Thoracic aorta (tissue), 2 donors: ENCODE measurements at regions not wholly inside any gene's neighbourhood (a gene's known extent, or its start where the extent isn't known, plus 50 kb on each side); places are given as distances from the start of the nearest gene placed in this dataset.

Experiments
- ATAC-seq: fragments of 150-250 bp; one replicate; pipeline ENCODE4 v1.8.0; 2017; ENCODE audit warnings: low read depth; ENCODE audit not compliant: insufficient number of reproducible peaks, low FRiP score
- DNase-seq: peaks from one replicate; pipeline ENCODE4 v3.0.0-alpha.2; 2020; ENCODE audit warnings: low spot score
- H3K27ac ChIP-seq, 2 donors: fragments of 200-600 bp; sonication (generic); 1 replicate in 1 of 2; 2 replicates in 1 of 2; pipeline ENCODE4 v1.5.1; 2016; ENCODE audit warnings: mild to moderate bottlenecking in 2 of 2, moderate library complexity in 2 of 2
- H3K27me3 ChIP-seq: fragments of 200-600 bp; sonication (generic); replicated peaks from 2 replicates; pipeline ENCODE4 v1.6.0; 2016; ENCODE audit warnings: mild to moderate bottlenecking; ENCODE audit not compliant: insufficient read depth
- H3K36me3 ChIP-seq: fragments of 200-600 bp; sonication (generic); one replicate; pipeline ENCODE4 v1.5.1; 2016
- H3K4me1 ChIP-seq, 2 donors: fragments of 200-600 bp; sonication (generic); 1 replicate in 1 of 2; 2 replicates in 1 of 2; pipeline versions ENCODE4 v1.5.1 to v1.6.0; 2016; ENCODE audit warnings: low read depth in 2 of 2, mild to moderate bottlenecking in 1 of 2; ENCODE audit not compliant: control insufficient read depth in 1 of 2
- H3K4me3 ChIP-seq: fragments of 200-600 bp; sonication (generic); 2 replicates; pipeline ENCODE4 v1.5.1; 2016; ENCODE audit warnings: mild to moderate bottlenecking
- H3K9me3 ChIP-seq: fragments of 200-600 bp; sonication (generic); 2 replicates; pipeline ENCODE4 v1.5.1; 2016
- TF ChIP-seq, protein P1 (sequence below): fragments of 200-600 bp; sonication (generic); IDR thresholded peaks from one replicate; pipeline ENCODE4 v1.5.1; 2019; ENCODE audit warnings: antibody characterized with exemption

DNA sequence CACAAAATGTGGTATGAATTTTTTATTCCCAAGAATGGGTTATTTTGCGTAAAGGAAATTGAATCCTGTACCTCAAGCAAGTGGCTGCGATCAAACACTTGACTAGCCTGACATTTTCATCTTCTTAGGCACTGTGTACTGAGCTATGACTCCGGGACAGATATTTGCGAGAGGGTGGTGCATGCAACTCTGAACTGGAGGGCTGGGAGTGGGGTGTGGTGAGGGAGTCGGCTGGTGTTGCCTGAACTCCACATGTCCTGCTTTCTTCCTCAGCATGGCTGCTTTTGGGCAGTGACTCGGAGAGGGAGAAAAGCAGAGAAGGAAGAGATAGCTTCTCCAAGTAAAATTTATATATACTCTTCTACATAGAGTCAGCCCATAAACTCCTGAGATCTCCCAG lies 68.5 kb upstream of the GATB start:
- H3K36me3 ChIP-seq, result no peaks in the 10 kb centered on the region

DNA sequence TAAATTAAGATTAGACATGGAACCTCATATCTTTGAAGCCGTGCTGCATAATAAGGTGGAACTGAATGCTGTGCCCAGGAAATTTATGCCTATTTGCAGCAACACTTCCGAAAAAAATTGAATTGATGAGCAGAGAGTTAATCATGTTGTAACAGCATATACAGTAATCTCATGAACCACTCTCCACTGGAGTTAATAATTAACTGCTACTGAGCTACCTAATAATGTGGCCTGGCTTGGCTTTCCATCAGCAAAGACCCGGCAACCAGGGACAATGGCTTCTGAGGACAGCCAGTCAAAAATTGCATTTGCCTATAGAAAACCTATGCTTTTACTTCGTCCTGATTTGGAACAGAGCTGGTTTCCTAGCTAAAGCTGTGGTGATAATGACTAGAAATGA lies 63.8 kb upstream of the GATB start:
- no peaks in the 10 kb centered on the region for H3K4me1 ChIP-seq
- TF ChIP-seq, protein P1, sequence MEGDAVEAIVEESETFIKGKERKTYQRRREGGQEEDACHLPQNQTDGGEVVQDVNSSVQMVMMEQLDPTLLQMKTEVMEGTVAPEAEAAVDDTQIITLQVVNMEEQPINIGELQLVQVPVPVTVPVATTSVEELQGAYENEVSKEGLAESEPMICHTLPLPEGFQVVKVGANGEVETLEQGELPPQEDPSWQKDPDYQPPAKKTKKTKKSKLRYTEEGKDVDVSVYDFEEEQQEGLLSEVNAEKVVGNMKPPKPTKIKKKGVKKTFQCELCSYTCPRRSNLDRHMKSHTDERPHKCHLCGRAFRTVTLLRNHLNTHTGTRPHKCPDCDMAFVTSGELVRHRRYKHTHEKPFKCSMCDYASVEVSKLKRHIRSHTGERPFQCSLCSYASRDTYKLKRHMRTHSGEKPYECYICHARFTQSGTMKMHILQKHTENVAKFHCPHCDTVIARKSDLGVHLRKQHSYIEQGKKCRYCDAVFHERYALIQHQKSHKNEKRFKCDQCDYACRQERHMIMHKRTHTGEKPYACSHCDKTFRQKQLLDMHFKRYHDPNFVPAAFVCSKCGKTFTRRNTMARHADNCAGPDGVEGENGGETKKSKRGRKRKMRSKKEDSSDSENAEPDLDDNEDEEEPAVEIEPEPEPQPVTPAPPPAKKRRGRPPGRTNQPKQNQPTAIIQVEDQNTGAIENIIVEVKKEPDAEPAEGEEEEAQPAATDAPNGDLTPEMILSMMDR, result no peak
- no peaks in the 10 kb centered on the region for H3K27me3 ChIP-seq
- DNase-seq (no peak), ATAC-seq (no peak)
- no peak overlapping the region for H3K4me3 ChIP-seq
- no peak overlapping the region for H3K27ac ChIP-seq
- H3K36me3 ChIP-seq, result no peaks in the 10 kb centered on the region
- no peaks in the 10 kb centered on the region for H3K9me3 ChIP-seq

More for the DNA sequence above, 68.5 kb upstream of the GATB start:
- H3K4me1 ChIP-seq, result no peaks in the 10 kb centered on the region
- no peaks in the 10 kb centered on the region for H3K27me3 ChIP-seq
- no peak for ATAC-seq
- no peak overlapping the region for H3K27ac ChIP-seq
- no peaks in the 10 kb centered on the region for H3K9me3 ChIP-seq
- TF ChIP-seq, protein P1, result no peak
- no peak overlapping the region for H3K4me3 ChIP-seq
- no peak for DNase-seq

DNA sequence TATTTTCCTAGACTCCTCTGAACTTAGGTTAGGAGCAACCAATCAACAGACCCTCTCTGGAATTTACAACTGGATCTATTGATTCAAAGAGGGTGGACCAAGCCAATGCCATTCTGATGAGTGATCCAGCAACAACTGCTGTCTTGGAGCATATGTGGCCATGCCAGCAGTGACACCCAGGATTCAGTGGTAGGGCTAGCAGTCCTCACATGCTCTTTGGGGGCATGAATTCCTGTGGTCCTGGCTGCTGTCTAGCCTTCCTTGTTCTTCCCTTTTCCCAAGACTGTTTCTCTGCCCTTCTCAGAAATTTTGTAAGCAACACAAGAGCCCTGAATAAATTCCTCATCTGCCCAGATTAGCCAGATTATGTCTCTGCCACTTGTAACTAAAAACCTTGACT lies 61.5 kb upstream of the GATB start:
- H3K27me3 ChIP-seq, result no peaks in the 10 kb centered on the region
- TF ChIP-seq, protein P1, result no peak
- no peak overlapping the region for H3K27ac ChIP-seq
- DNase-seq, result no peak
- no peaks in the 10 kb centered on the region for H3K4me1 ChIP-seq
- no peak for ATAC-seq
- no peaks in the 10 kb centered on the region for H3K36me3 ChIP-seq
- no peaks in the 10 kb centered on the region for H3K9me3 ChIP-seq
- no peak overlapping the region for H3K4me3 ChIP-seq

DNA sequence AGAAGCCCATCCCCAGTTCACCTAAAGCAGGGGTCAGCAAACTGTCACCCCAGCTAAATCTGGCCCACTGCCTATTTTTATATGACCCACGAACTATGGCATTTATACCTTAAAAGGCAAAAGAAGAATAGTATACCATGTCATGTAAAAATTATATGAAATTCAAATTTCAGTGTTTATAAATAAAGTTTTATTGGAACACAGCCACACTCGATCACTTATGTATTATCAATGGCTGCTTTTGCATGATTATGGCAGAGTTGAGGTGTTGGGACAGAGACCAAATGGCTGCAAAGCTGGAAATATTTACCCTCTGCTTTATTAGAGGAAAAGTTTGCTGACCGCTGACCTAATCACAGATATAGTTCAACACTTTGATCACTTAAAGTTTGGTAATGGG lies 59.2 kb upstream of the GATB start:
- no peak for DNase-seq
- Histone ChIP-seq H3K4me1 (no peaks in the 10 kb centered on the region), H3K27me3 (no peaks in the 10 kb centered on the region), H3K27ac (no peak overlapping the region), H3K9me3 (no peaks in the 10 kb centered on the region), H3K36me3 (no peaks in the 10 kb centered on the region), H3K4me3 (no peak overlapping the region)
- ATAC-seq, result no peak
- TF ChIP-seq, protein P1, result no peak

DNA sequence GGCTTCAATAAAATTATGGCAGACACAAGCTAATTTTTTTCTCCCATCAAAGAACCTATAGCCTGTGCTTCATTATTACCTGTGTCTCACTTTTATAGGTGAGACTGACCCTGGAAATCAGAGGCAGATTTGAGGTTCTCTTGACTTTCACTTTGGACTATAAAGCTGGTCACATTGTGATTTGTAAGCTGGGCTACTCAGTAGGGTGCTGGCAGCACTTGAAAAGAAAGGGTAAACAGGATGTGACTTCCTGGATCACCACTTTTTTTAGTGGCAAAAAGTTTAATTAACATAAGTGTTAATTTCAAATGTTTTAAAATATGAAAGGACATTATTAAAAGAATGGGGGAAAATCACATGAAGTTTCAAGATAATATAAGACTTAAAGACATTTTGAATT lies 50.6 kb upstream of the GATB start:
- no peaks in the 10 kb centered on the region for H3K36me3 ChIP-seq
- H3K9me3 ChIP-seq, result no peaks in the 10 kb centered on the region
- TF ChIP-seq, protein P1, result no peak
- H3K4me1 ChIP-seq, result peaks cover 3 to 11% of the 10 kb centered on the region in 2 donors
- ATAC-seq (no peak), DNase-seq (no peak)
- no peak overlapping the region for H3K4me3 ChIP-seq
- H3K27ac ChIP-seq, result no peak overlapping the region
- H3K27me3 ChIP-seq, result no peaks in the 10 kb centered on the region
